ENCODE measurements at regions not wholly inside any gene's neighbourhood (a gene's known extent, or its start where the extent isn't known, plus 50 kb on each side); places are given as distances from the start of the nearest gene placed in this dataset.
"Not testable (repeated sequence)": the region's sequence is repeated elsewhere in the genome, so short reads cannot be mapped to it uniquely, and the experiment has no call there.

DNA sequence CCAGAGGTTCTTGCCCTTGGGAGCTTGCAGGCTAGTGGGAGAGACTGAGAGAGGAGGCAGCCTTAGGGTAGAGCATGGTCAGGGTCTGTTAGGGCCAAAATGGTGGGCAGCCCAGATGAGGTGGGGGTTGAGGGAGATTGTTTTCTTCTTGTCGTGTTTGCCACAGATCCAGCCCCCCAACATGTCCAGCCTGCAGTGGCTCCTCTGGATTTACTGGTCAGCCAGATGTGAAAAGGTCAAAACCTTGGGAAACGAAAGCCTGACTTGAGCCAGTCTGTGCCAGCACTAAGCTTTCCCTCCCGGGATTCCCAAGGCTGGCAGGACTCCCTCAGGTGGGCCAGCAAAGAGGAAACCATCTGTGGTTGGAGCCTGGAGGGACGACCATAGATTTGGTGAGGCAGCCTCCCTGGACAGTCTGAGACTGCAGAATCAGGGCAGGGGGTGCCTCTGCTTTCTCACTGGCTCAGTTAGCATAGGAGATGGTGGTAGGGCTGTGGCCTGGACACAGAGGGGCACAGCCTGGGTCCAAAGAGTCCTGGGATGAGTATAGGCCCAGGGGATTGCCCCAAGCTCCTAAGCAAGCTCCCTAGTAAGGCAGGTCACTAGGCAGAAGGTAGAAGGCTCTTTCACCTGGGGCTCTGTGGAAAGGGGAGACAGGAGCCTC, 51.2 kb upstream of the PRR23C start:
- DNase-seq = no peak

DNA sequence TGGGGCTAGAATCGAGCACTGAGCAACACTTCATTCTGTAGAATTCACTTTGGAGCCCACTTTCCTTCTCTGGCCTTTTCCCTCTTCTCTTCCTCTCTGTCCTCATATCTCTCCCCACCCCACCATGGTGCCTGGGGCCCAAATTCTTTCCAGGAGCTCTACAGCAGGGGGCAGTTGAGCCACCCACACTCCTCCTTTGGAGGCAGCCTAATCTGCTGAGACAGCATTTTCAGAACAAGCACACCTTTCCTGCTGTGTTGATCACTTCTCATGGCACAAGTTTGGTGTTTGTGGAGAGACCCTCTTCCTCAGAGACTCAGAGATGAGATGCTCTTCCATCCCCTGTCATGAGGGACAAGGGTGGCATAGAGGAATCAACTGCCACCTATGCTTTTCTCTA, 52.0 kb upstream of the PRR23C start:
- DNase-seq = no peak

DNA sequence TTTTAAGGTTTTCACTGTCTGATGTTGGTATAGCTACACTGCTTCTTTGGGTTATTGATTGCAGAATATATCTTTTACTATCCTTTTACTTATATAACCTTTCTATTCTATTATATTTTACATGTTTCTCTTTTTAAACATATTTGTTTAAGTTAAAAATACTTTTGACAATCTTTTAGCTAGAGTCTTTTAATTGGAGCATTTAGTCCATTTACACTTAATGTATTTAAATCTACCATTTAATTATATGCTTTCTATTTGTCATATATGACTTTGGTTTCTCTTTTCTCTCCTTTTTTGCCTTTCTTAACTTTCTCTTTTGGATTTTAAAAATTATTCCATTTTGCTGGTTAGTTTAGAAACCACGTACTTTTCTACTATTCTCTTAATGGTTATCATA, 53.7 kb upstream of the PRR23C start:
- no peak for DNase-seq

DNA sequence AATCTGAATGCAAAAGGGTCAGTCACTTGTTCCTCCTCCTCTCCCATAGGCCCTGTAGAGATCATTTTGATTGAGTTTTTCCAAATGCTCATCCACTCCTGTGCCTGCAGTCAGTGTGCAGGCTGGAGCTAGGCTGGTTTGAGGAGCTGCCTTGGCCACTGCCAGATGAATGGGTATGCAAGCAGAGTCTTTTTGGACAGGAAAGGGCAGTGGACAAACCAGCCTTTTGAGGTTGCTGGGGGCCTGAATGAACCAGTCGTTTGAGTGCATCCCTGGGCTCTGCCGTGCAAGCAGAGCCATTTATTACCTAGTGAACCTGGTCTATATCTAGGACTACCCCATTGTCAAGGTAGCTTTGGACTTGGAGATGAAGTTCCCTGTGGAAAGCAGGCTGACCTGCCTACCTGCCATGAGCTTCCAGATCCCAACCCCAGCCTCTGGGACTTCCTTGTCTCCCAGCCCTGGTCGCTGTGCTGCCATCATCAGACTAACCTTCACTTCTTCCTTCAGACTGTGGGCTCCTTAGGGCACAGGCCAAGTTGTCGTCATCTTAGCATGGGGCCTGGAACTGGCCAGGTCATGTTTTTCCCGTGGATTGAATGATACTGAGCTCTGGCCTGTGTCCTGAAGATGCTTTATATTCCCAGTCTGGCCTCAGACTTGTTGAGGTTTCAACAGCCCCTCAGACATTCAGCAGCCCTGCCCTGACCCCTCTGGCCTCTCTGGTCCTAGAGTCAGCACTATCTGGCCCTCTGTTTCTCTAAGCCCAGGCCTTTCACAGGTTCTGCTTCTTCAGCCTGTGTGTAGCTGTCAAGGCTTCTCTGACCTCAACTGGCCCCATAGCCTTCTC, 55.5 kb upstream of the PRR23C start:
- DNase-seq = no peak

DNA sequence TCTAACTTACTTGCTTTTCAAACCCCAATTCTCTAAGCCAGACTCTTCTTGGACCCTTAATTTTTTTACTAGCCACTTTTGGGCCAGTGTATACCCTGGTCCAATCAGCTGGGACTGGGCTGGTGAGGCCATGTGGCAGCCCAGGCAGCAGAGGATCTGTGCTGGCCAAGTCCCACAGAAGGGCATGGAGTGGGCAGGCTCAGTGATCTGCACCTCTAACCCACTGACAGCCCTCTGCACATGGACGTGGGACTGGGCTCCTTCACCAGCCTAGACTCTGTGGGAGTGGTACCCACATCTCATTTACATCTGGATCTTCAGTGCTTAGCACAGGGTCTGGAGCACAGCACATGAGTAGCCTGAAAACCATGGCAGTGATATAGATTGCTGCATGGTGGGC, 56.1 kb upstream of the PRR23C start:
- DNase-seq = no peak

DNA sequence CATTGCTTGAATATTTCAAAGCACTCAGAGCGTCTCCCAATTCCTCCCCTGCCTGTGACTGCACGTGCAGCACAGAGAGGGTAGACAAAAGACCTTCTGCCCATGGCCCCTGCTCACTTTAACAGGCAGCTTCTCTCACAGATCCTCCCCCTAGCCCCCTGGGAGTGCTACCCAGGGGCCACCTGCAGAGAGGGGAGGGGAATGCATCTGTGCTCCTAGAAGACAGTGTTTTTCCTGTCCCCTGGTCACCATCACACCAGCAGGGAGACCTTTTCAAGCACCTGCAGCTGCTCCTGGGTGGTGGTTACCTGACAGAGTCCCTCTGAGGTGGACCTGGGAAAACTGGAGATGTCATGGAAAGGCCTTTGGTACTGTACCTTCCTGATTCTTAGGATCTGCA, 56.7 kb upstream of the PRR23C start:
- DNase-seq = no peak

DNA sequence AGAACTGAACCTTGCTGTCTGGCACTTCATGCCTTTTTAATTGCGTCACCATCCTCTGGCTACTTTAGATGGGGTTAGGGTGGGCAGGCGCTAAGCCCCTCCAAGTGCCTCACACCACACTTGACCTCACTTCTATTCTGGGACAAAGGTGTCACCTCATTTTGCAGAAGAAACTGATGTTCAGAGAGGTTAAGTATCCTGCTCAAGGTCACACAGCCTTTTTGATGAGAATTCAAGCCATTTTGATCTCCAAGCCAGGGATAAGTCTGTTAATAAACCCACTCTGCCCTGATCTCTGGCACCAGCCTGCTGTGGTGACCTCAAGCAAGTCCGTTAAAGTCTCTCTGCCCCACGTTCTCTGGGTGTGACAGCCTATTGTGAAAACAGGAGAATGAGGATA, 58.8 kb upstream of the PRR23C start:
- DNase-seq = no peak

DNA sequence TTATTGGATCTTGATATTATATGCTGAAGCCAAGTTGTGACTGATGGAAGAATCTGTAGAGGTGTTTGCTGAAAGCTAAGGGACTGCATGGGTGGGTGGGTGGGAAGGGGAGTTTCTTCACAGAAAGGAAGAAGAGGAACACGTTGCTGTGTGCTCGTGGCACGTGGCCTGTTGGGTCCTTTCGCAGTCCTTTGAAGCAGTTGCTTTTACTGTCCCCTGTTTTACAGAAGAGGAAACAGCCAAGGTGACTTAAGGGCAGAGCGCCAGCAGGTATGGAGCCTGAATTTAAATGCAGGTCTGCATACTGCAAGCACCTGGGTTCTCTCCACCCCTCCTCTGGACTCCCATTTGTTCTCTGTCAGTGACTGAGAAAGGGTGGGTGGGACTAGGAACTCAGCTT, 59.4 kb upstream of the PRR23C start:
- DNase-seq = no peak

DNA sequence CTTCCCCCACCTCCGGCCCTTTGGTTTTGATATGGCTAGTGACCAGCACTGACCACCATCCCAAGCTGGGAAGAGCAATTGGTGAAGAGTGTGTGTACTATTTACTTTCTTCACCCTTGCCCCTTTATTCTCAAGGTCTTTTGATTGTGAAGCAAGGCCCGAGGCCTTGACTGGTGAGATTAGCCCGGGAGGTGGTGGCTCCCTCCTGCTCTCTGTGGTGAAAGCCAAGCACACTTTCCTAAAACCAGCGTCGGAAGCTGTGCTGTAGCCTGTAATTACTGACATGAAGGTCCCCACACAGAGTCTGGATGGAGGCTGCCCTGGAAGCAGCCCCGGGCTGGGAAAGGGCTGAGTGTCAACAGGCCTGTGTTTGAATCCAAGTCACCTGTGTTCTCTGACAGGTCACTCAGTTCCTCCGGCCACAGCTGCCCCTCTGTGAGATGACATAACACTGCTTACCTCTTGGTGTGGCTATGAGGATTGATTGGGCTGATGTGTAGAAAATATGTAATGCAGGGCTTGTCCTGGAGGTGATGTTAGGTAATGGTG, 60.5 kb upstream of the PRR23C start:
- no peak for DNase-seq

DNA sequence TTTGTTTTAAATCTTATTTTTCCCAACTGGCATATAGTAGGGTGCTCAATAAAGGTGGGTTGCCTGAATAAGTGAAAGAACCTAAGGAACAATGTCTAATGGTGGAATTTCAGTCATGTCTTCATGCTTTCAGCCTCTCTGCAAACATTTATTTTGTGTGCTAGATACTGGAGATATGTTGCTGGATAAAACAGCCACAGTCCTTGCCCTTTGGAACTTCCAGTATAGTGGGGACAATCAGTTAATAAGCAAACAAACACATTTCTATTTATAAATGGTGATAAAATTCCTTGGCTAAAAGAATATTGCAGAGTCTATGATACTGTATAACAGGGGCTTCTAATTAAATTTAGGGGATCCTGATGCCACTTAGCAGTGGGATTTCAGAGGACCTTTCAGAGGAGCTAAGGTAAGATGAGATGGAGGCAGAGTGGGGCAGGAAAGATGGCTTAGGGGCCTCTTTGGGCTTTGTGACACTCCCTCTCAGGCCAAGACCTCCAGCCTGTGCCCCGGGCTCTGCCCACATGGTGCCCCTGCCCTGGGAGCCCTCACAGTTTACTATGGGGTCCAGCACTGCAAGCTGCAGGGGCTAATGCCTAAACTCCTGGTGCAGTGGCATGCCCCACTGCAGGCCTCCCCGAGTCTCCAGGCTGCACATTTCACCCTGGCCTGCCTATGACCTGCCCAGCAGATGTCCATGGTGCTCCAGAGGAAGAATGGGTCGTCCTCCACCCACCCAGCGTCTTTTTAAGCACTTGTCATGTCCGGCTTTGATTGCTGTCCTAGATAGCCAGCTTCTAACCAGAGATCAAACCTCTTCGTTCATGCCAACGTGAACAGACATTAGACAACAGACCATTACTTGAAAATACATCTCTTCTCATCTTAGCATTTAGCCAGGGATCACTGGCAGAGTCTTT, 61.6 kb upstream of the PRR23C start:
- no peak for DNase-seq

DNA sequence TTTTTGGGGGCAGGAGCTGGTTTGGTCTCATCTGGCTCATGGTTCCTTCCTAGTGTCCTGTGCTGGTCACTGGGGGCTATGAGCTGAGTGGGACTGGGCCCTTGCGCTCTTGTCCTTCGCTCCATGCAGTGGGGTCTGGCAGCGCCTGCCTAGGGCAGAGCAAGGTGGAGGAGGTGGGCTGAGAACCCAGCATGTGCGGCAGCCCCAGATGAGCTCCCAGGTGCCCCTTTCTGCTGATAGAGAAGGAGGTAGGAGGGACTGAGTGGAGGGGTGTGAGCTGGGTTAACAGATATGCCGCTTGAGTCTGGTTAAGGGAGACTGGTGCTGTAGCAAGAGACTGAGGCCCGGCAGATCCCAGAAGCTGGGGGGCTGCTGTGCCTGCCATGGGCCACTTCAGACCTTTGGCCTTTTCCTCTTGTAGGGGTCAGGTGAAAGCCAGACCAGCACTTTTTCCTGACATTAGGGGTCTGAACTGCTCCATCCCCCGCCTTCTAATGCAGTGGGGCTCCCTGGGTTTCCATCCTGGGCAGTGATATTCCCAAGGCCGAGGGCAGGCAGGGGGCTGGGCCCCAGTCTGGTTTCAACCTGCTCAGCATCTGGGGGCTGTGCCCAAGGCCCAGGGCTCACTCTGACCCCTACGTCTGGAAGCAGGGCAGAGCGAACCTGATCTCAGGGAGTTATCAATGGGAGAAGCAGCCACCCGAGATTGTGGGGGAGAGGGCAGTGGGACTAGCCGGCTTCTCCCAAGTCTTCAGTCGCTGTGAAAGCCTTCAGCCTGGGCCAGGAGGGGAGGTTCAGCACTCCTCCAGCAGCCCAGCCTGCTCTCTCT, 62.9 kb upstream of the PRR23C start:
- no peak for DNase-seq

DNA sequence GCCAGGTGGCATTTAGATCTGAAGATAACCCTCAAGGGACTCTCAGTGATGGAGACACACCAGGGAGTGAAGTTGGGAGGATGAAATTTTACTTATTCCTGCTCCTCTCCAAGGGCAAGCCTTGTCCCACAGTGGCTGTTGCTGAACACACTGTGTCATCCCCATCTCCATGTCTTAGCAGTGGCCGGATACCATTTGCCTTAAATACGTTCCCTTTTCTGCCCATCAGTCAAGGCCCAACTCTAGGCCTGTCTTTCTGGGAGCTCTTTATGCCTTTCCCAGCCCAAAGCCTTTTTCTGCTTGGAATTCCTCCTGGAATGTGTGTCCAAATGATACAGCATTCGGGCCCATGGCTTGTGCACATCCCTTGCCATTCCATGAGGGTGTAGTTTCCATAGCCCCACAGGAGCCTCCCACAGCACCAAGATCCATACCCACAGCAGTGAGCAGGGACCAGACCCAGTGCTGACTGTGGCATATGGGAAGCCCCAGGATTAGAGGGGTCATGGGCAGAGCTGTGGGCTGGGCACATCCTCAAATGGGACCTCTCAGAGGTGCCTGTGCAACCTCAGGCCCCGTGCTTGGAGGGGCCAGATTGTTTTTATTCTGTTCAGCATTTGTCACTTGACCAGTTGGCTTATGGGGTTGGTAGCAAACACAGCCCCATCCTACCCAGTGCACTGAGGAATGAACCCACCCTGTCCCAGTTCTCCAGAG, 63.7 kb upstream of the PRR23C start:
- DNase-seq = no peak

DNA sequence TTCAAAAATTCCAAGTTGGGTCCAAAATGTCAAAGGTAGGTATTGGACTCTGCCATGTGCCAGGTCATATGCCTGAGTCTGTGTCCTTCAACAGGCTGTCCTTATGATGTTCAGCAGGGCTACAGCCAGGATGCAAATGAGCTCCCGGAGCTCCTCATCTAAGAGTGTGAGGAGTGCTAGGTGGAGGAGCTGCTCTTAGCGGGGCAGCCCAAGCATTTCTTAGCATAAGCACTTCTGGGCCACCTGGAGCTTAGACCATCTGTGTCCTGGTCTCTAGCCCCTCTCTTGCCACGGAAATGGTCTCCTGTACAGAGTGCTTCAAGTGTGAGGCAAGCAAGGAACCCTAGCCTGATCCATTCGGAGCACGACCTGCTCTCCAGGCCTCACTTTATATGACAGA, 64.6 kb upstream of the PRR23C start:
- no peak for DNase-seq

DNA sequence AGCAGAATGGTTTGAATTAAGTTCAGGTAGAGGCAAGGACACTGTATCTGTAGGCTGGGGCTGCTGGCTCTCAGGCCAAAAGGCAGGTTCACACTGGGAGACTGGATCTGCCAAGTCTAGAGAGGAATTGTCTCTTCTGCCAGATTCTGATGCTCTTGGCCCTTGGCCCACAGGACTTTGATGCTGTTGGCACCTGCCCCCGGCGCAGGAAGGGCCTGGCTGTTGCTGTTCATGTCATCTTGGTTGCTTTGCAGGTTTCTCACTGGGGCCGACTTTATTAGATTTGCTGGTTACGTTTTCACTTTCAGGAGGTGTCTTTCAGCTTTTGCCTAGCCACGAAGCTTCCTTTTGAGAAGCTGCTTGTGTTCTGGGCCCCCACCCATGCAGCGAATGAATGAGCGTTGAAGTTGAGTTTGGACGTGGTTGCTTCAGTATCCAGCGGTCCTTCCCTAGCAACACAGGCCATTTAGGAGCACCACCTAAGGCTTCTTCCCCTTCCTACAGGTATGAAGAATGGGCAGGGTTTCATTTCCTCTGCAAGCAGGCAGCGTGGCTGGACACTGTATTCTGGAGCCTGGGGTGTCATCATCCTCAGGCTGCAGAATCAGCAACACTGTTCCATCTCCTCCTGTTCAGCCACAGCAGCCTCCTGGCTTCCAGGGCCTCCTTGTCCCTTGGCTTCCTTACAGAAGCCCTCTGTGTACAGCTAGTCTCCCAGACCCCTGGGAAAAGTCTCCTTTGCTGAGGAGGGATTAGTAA, 65.6 kb upstream of the PRR23C start:
- DNase-seq = no peak

DNA sequence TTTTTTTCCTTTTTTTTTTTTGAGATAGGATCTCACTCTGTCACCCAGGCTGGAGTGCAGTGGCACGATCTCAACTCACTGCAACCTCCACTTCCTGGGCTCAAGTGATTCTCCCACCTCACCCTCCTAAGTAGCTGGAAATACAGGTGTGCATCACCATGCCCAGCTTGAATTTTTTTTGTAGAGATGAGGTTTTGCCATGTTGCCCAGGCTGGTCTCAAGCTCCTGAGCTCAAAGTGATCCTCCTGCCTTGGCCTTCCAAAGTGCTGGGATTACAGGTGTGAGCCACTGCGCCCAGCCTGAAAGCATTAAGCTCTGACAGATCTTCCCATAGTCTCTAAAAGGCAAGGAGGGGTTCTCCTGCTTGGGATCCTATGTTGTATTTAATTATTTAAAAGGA, 66.2 kb upstream of the PRR23C start:
- DNase-seq = not testable (repeated sequence)

DNA sequence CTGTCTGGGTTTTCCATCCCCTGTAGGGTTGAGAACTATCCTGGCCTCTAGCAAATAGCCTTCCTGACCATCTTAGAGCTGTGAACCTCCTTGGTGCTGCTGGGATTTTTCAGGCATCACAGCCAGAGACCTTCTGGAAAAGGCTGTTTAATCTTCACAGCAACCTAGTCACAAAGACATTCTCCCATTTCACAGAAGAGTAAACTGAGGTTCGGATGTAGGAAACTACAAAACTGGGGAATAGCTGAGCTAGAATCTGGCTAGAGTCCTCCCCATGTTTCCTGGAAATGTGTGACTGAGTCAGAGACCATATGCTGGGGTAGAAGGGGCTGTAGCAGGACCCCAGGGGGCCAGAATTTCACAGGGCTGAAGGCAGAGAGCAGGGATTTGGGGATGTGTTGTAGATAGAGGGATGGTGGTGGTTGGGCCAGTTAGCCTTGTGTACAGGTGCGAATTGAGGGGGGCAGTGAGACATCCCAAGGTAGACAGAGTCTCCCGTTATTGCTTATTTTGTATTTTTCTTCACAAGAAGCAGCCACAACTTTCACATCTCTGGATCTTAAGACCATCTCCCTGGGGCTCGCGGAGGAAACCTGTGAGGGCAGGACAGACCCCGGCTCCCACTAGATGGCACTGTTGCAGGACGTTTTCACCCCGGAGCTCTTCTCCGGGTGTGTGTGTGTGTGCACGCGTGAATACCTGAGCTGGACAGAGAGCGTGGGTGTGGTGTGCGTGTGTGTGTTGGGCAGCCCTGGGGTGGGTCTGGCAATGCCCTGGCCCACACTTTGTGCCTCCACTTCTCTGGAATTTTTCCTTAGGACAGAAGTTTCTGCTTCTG, 66.9 kb upstream of the PRR23C start:
- peak; percentile 43 for DNase-seq

DNA sequence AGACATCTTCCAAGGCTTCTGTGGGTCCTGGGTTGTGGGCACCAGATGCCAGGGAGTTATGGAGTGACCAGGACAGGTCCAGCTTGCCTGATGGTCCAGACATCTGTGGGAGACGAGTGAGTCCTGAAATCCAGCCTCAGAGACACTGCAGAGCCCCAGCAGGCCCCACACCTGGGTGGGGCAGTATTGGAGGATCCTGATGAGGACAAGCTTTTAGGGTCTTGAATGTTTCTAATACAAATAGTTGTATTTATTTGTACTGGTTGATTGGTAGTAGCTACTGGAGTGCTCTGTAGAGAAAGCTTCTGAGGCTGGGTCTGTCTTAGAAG, 67.5 kb upstream of the PRR23C start:
- no peak for DNase-seq

DNA sequence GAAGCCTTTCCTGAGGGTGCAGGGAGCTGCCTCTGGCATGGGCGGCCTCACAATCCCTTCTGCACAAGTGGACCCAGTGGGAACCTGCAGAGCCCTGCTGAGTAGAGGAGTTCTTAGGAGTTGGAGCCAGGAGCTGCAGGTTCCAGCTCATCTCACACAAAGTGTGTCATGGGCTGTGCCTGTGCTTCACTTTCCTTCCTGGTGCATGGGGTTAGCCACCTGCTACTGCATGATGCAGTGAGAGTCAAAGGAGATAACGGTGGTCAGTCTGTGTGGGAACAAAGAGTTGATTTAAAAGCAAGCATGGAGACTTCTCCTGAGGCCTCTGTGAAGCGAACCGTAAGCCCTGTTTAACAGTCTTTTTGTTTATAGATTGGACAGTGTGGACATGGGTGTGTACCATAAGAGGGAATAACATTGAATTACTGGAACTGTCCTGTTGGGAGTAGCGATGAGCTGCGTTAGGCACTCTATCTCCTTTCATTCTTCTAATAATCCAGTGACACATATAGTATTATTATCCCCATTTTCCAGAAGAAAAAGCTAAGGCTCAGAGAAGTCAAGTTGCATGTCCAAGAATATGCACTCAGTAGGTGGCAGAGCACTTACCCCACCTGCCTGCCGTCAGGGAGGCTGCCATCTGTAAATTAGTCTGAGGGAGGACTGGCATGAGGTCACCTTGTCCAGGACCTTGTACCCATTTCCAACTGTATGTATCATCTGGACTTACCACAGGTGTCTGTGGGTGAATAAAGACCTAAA, 68.7 kb upstream of the PRR23C start:
- DNase-seq = no peak

DNA sequence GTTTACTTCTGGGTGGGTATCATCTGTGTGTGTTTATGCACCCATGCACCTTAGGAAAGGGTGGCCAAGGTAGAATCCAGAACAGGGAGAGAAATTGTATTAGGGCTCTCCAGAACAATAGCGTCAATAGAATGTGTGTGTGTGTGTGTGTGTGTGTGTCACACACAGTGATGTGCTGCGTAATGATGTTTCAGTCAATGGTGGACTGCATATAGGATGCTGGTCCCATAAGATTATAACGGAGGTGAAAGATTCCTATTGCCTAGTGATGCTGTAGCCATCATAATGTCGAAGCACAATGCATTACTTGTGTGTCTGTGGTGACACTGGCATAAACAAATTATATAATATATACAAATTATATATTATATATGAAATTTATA, 69.3 kb upstream of the PRR23C start:
- no peak for DNase-seq
